GM18870 (cell line): ENCODE measurements at regions not wholly inside any gene's neighbourhood (a gene's known extent, or its start where the extent isn't known, plus 50 kb on each side); places are given as distances from the start of the nearest gene placed in this dataset.

ENCODE experiments used
- ATAC-seq: cut with Tn5 transposase; IDR thresholded peaks from one replicate; pipeline ENCODE4 v1.9.1; 2021; ENCODE audit warnings: moderate library complexity; ENCODE audit not compliant: unreplicated experiment

GRCh38 chr3:24033818-24034217, 88.7 kb downstream of the NR1D2 start:
- no peak for ATAC-seq

DNA sequence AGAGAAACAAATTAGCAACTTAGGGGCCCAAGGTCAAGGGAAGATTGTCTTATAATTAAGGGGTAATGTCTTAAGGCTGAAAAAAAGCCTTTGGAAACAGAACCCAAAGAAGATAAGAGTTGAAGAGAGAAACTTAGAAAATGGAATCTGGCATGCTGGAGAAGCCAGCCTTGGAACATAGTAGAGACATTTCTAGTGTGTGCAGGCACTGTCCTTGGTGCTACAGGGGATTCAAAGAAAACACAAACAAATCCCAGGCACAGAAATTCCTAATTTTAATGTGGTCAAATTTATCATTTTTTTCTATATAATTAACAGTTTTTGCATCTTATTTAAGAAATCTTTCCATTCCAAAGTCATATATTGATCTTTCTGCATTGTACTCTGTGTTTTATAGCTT, 89.4 kb downstream of the NR1D2 start:
- no peak for ATAC-seq

DNA sequence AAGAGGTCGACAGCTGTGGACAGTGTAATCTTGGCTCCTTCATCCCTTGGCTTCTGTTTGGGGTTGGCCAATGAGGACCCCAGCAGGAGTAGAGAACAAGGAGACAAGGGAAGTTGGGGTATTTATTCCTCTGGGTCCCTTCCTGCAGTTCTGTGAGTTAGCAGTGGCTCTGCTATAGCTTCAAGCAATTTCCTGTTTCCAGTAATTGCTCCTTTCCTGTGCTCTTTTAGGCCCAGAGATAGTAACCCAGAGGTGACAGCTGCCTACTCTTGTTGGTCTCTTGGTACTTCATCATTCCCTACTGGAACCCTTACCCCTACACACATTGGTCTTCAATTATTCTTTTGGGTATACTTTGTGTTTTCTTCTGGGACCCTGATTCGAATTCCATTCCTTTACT, 92.9 kb downstream of the NR1D2 start:
- no peak for ATAC-seq

- no peak for ATAC-seq
Observed at GRCh38 chr3:24040311-24040710, 95.2 kb downstream of the NR1D2 start.

- no peak for ATAC-seq
Observed at GRCh38 chr3:24042174-24043059, 97.3 kb downstream of the NR1D2 start.

GRCh38 chr3:24043168-24043567, 98.1 kb downstream of the NR1D2 start:
- ATAC-seq: no peak

DNA sequence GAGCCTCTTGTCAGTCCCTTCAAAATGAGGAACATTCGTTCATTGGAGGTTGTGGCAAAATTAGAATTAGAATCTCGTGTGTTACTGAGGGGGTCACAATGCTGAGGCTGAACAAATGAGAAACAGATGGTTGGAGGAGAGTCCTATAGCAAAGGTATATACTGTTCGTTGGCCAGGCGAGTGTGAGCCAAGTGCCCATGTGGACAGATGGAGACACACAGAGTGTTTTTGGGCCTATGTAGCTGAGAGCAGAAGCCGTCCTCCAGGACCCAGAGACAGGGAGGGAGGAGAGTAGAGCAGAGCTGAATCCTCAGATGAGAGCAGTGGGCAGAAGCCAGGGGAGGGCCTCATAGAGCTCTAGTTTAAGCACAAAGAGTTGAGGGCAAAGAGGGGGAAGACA, 98.9 kb downstream of the NR1D2 start:
- ATAC-seq: no peak

DNA sequence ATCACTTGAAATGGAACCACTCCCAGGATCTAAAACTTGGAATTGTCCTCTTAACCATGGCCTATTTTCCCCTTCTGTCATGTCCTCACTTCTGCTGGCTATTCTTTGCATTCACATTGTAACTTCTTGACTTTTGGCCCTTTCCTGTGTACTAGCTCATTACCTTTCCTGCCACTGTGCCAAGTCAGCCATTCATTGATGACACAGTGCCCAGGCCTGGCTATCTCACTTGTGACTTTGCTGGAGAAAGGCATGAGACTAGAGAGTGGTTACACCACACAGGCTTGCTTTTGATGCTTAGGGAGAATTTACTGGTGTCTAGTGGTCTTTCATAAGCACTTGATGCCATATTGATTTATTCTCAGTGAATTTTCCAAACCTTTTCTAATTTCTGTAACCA, 101.1 kb downstream of the NR1D2 start:
- ATAC-seq: no peak

DNA sequence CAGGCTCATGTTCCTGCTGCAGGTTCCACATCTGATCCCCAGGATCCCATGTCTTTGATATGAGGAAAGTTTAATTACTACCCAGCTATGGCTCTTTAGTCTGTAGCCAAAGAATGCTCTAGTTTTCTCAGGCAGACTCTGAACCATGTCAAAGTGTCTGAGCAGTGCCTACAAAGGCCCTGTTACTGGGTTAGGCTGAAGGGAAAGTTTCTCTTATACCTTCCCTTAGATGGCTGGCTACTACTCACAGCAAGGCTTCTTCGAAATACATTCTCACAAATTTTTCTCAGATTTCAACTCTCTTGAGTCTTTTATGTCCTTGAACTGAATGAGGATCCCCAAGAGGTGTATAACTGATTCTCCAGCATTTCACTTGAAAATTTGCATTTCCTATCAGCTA, 102.4 kb downstream of the NR1D2 start:
- peak; percentile 29 for ATAC-seq

DNA sequence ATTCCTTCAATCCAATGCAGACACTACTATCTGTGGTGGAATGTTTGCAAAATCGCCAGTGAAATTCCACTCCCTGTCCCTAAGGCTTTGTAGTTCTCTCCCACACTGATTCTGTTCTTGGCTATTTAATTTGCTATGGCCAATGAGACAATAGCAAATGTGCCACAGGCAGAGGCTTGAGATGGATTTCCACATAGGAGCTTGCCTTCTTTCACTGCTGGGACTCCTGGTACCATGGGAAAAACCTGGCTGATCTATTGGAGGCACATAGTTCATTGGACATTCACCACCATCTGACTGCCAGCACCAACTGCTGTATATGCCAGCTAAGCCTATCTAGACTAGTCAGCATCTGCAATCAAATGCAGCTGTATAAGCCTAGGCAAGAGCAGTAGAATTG, 103.8 kb downstream of the NR1D2 start:
- ATAC-seq: no peak

DNA sequence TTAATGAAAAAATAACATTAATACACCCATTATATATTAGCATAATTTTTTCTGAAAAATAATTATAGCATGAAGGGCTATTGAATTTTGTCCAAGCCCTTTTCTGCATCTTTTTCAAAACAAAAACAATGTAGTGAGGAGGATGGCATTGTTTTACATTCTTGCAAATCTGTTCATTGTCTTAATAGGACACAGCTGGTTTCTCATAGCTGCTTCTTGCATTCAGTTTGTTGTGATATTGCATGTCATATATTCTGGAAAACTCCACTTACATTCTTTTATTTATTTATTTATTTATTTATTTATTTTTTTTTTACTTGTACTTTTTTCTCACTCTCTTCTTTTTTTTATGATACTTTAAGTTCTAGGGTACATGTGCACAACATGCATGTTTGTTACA, 107.4 kb downstream of the NR1D2 start:
- no peak for ATAC-seq

- no peak for ATAC-seq
Observed at GRCh38 chr3:24058940-24059705, 114.0 kb downstream of the NR1D2 start.

GRCh38 chr3:24060055-24060454, 115.0 kb downstream of the NR1D2 start:
- no peak for ATAC-seq

DNA sequence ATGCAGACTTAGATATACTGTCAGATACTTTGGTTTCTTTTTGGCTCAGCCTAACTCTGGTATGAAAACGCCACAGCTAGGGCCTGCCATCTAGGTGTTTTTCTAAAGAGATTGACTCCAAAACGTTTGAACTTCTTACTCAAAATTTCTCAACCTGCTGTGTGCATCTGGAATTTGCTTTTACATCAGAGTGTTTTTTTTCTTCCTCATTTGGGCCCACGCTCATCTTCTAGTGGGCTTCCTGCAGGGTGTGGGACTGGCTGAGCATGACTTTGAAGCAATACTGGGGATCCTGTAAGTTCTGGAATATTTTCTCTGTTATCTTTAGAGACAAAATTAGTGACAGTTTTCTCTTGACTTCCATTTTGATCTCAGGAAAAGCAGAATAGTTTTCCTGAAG, 117.8 kb downstream of the NR1D2 start:
- ATAC-seq: no peak
